ENCODE measurements at regions not wholly inside any gene's neighbourhood (a gene's known extent, or its start where the extent isn't known, plus 50 kb on each side); places are given as distances from the start of the nearest gene placed in this dataset.

- Mint-ChIP-seq H3K4me1 (no peaks in the 10 kb centered on the region), H3K9me3 (peaks cover 0 to 7% (median 2%) of the 10 kb centered on the region in 3 donors), H3K27ac (no peak overlapping the region), H3K36me3 (no peaks in the 10 kb centered on the region), H3K27me3 (no peaks in the 10 kb centered on the region), H3K4me3 (no peak overlapping the region)
- H3K9me3 ChIP-seq = no peaks in the 10 kb centered on the region
- ChIA-PET CTCF (no interaction called here), POLR2A (no interaction called here)
- no peak overlapping the region for H3K27ac ChIP-seq (ENCODE audit: low read length)
- no peaks in the 10 kb centered on the region for H3K27me3 ChIP-seq (replicated peaks in 1 of 2; ENCODE audit: control insufficient read depth in 2 of 2, extremely low read depth in 1 of 2, insufficient read depth in 2 of 2, low read length in 1 of 2)
- no peaks in the 10 kb centered on the region for H3K36me3 ChIP-seq (ENCODE audit: control insufficient read depth in 2 of 2, extremely low read depth in 1 of 2, insufficient read depth in 1 of 2, low read length in 1 of 2)
- ATAC-seq (replicated peaks in 1 of 4) = no peak
- H3K4me3 ChIP-seq (ENCODE audit: control insufficient read depth in 1 of 2, extremely low read depth in 1 of 2, low read length in 1 of 2) = no peak overlapping the region
- H3K4me1 ChIP-seq (ENCODE audit: control insufficient read depth in 1 of 2, extremely low read depth in 1 of 2, insufficient read depth in 2 of 2, low read length in 2 of 2) = no peaks in the 10 kb centered on the region
- DNase-seq = no peak
Measured at GRCh38 chr20:7654231-7654630, 286.0 kb downstream of the HAO1 start.

- POLR2A ChIA-PET = no interaction called here
- no peak for ATAC-seq (replicated peaks in 1 of 4)
- no CpG with 5 or more reads among the region's 4 CpGs for WGBS (ENCODE audit: insufficient coverage)
Measured at GRCh38 chr20:7656687-7657467, 283.4 kb downstream of the HAO1 start.

GRCh38 chr20:7657569-7657968 lies 282.7 kb downstream of the HAO1 start:
- H3K9me3 Mint-ChIP-seq = peaks cover 0 to 7% (median 7%) of the 10 kb centered on the region in 3 donors
- no peak for DNase-seq
- no peak overlapping the region for H3K27ac ChIP-seq (ENCODE audit: low read length)
- H3K9me3 ChIP-seq = no peaks in the 10 kb centered on the region
- no peaks in the 10 kb centered on the region for H3K27me3 ChIP-seq (replicated peaks in 1 of 2; ENCODE audit: control insufficient read depth in 2 of 2, extremely low read depth in 1 of 2, insufficient read depth in 2 of 2, low read length in 1 of 2)
- no peaks in the 10 kb centered on the region for H3K27me3 Mint-ChIP-seq
- H3K36me3 ChIP-seq (ENCODE audit: control insufficient read depth in 2 of 2, extremely low read depth in 1 of 2, insufficient read depth in 1 of 2, low read length in 1 of 2) = no peaks in the 10 kb centered on the region
- H3K36me3 Mint-ChIP-seq = no peaks in the 10 kb centered on the region
- CTCF ChIA-PET = interaction anchor here in 1 of 2 donors (0.5 kb wide), 1 partner anchor 1960 kb away, joined by 3 read pairs; no protein-coding TSS in a partner anchor
- POLR2A ChIA-PET = no interaction called here
- ATAC-seq (replicated peaks in 1 of 4) = no peak
- 57% methylated on average over 1 of the region's 2 CpGs for WGBS (ENCODE audit: insufficient coverage)
- H3K27ac Mint-ChIP-seq = no peak overlapping the region
- H3K4me3 Mint-ChIP-seq = no peak overlapping the region
- no peaks in the 10 kb centered on the region for H3K4me1 Mint-ChIP-seq
- H3K4me1 ChIP-seq (ENCODE audit: control insufficient read depth in 1 of 2, extremely low read depth in 1 of 2, insufficient read depth in 2 of 2, low read length in 2 of 2) = no peaks in the 10 kb centered on the region
- H3K4me3 ChIP-seq (ENCODE audit: control insufficient read depth in 1 of 2, extremely low read depth in 1 of 2, low read length in 1 of 2) = no peak overlapping the region

More at GRCh38 chr20:7656687-7657467, 283.4 kb downstream of the HAO1 start:
- Histone ChIP-seq H3K4me3 (ENCODE audit: control insufficient read depth in 1 of 2, extremely low read depth in 1 of 2, low read length in 1 of 2) (no peak overlapping the region), H3K4me1 (ENCODE audit: control insufficient read depth in 1 of 2, extremely low read depth in 1 of 2, insufficient read depth in 2 of 2, low read length in 2 of 2) (no peaks in the 10 kb centered on the region), H3K27ac (ENCODE audit: low read length) (no peak overlapping the region), H3K27me3 (replicated peaks in 1 of 2; ENCODE audit: control insufficient read depth in 2 of 2, extremely low read depth in 1 of 2, insufficient read depth in 2 of 2, low read length in 1 of 2) (no peaks in the 10 kb centered on the region), H3K9me3 (no peaks in the 10 kb centered on the region), H3K36me3 (ENCODE audit: control insufficient read depth in 2 of 2, extremely low read depth in 1 of 2, insufficient read depth in 1 of 2, low read length in 1 of 2) (no peaks in the 10 kb centered on the region)
- no peak for DNase-seq
- no peak overlapping the region for H3K4me3 Mint-ChIP-seq
- H3K4me1 Mint-ChIP-seq = no peaks in the 10 kb centered on the region
- no peak overlapping the region for H3K27ac Mint-ChIP-seq
- no peaks in the 10 kb centered on the region for H3K36me3 Mint-ChIP-seq
- H3K27me3 Mint-ChIP-seq = no peaks in the 10 kb centered on the region
- CTCF ChIA-PET = no interaction called here
- H3K9me3 Mint-ChIP-seq = peaks cover 0 to 12% (median 5%) of the 10 kb centered on the region in 3 donors

GRCh38 chr20:7660165-7660564 lies 280.1 kb downstream of the HAO1 start:
- Histone ChIP-seq H3K4me3 (ENCODE audit: control insufficient read depth in 1 of 2, extremely low read depth in 1 of 2, low read length in 1 of 2) (no peak overlapping the region), H3K27me3 (replicated peaks in 1 of 2; ENCODE audit: control insufficient read depth in 2 of 2, extremely low read depth in 1 of 2, insufficient read depth in 2 of 2, low read length in 1 of 2) (no peaks in the 10 kb centered on the region), H3K4me1 (ENCODE audit: control insufficient read depth in 1 of 2, extremely low read depth in 1 of 2, insufficient read depth in 2 of 2, low read length in 2 of 2) (no peaks in the 10 kb centered on the region), H3K27ac (ENCODE audit: low read length) (no peak overlapping the region), H3K36me3 (ENCODE audit: control insufficient read depth in 2 of 2, extremely low read depth in 1 of 2, insufficient read depth in 1 of 2, low read length in 1 of 2) (no peaks in the 10 kb centered on the region), H3K9me3 (no peaks in the 10 kb centered on the region)
- no peaks in the 10 kb centered on the region for H3K36me3 Mint-ChIP-seq
- POLR2A ChIA-PET = no interaction called here
- ATAC-seq (replicated peaks in 1 of 4) (no peak), DNase-seq (no peak)
- no peaks in the 10 kb centered on the region for H3K27me3 Mint-ChIP-seq
- CTCF ChIA-PET = interaction anchor here in 1 of 2 donors (0.6 kb wide), 1 partner anchor 724 kb away, joined by 5 read pairs; no protein-coding TSS in a partner anchor
- H3K9me3 Mint-ChIP-seq = peaks cover 7 to 8% (median 7%) of the 10 kb centered on the region in 3 donors
- no CpG with 5 or more reads among the region's 3 CpGs for WGBS (ENCODE audit: insufficient coverage)
- H3K27ac Mint-ChIP-seq = no peak overlapping the region
- no peak overlapping the region for H3K4me3 Mint-ChIP-seq
- no peaks in the 10 kb centered on the region for H3K4me1 Mint-ChIP-seq

- ChIA-PET POLR2A (interaction anchor here in 1 of 2 donors (0.5 to 0.7 kb wide), 2 partner anchors 40 to 366 kb away, joined by 3 to 4 read pairs; no protein-coding TSS in a partner anchor), CTCF (no interaction called here)
- H3K9me3 ChIP-seq = no peaks in the 10 kb centered on the region
- Mint-ChIP-seq H3K4me3 (no peak overlapping the region), H3K27ac (no peak overlapping the region), H3K36me3 (no peaks in the 10 kb centered on the region), H3K4me1 (no peaks in the 10 kb centered on the region), H3K27me3 (no peaks in the 10 kb centered on the region), H3K9me3 (peaks cover 3 to 12% (median 4%) of the 10 kb centered on the region in 3 donors)
- no peaks in the 10 kb centered on the region for H3K4me1 ChIP-seq (ENCODE audit: control insufficient read depth in 1 of 2, extremely low read depth in 1 of 2, insufficient read depth in 2 of 2, low read length in 2 of 2)
- WGBS (ENCODE audit: insufficient coverage) = no CpG with 5 or more reads among the region's 2 CpGs
- H3K27ac ChIP-seq (ENCODE audit: low read length) = no peak overlapping the region
- H3K36me3 ChIP-seq (ENCODE audit: control insufficient read depth in 2 of 2, extremely low read depth in 1 of 2, insufficient read depth in 1 of 2, low read length in 1 of 2) = no peaks in the 10 kb centered on the region
- H3K27me3 ChIP-seq (replicated peaks in 1 of 2; ENCODE audit: control insufficient read depth in 2 of 2, extremely low read depth in 1 of 2, insufficient read depth in 2 of 2, low read length in 1 of 2) = no peaks in the 10 kb centered on the region
- ATAC-seq (replicated peaks in 1 of 4) (no peak), DNase-seq (no peak)
- H3K4me3 ChIP-seq (ENCODE audit: control insufficient read depth in 1 of 2, extremely low read depth in 1 of 2, low read length in 1 of 2) = no peak overlapping the region
Measured at GRCh38 chr20:7665376-7665775, 274.9 kb downstream of the HAO1 start.

GRCh38 chr20:7667194-7667593 lies 273.1 kb downstream of the HAO1 start:
- no peaks in the 10 kb centered on the region for H3K27me3 ChIP-seq (replicated peaks in 1 of 2; ENCODE audit: control insufficient read depth in 2 of 2, extremely low read depth in 1 of 2, insufficient read depth in 2 of 2, low read length in 1 of 2)
- H3K27ac ChIP-seq (ENCODE audit: low read length) = no peak overlapping the region
- no peak overlapping the region for H3K27ac Mint-ChIP-seq
- no peaks in the 10 kb centered on the region for H3K36me3 ChIP-seq (ENCODE audit: control insufficient read depth in 2 of 2, extremely low read depth in 1 of 2, insufficient read depth in 1 of 2, low read length in 1 of 2)
- no peaks in the 10 kb centered on the region for H3K36me3 Mint-ChIP-seq
- DNase-seq (no peak), ATAC-seq (replicated peaks in 1 of 4) (no peak)
- H3K4me1 ChIP-seq (ENCODE audit: control insufficient read depth in 1 of 2, extremely low read depth in 1 of 2, insufficient read depth in 2 of 2, low read length in 2 of 2) = no peaks in the 10 kb centered on the region
- peaks cover 0 to 15% (median 3%) of the 10 kb centered on the region in 3 donors for H3K9me3 Mint-ChIP-seq
- POLR2A ChIA-PET = no interaction called here
- H3K4me3 Mint-ChIP-seq = no peak overlapping the region
- no CpG with 5 or more reads among the region's 4 CpGs for WGBS (ENCODE audit: insufficient coverage)
- H3K4me1 Mint-ChIP-seq = no peaks in the 10 kb centered on the region
- CTCF ChIA-PET = no interaction called here
- H3K27me3 Mint-ChIP-seq = no peaks in the 10 kb centered on the region
- no peaks in the 10 kb centered on the region for H3K9me3 ChIP-seq
- H3K4me3 ChIP-seq (ENCODE audit: control insufficient read depth in 1 of 2, extremely low read depth in 1 of 2, low read length in 1 of 2) = no peak overlapping the region

Measured in T-cell (primary cell).